Keratinocyte (primary cell): ENCODE measurements at regions not wholly inside any gene's neighbourhood (a gene's known extent, or its start where the extent isn't known, plus 50 kb on each side); places are given as distances from the start of the nearest gene placed in this dataset.

Experiments
- DNase-seq: peaks from one replicate; pipeline ENCODE4 v3.0.0-alpha.2; 2011; ENCODE audit warnings: low read depth, missing footprints, low spot score
- FAIRE-seq: peaks from 2 replicates; lab custom pipeline; 2011; peaks lifted over from hg19 to GRCh38; lab: Jason Lieb, UNC
- H2AFZ ChIP-seq: 2 replicates; pipeline ENCODE4 v1.6.0; 2012; ENCODE audit warnings: low read length, control low read depth, inconsistent platforms; ENCODE audit not compliant: control insufficient read depth
- H3K27ac ChIP-seq: 2 replicates; pipeline ENCODE4 v1.5.1; 2011; ENCODE audit warnings: low read length; ENCODE audit not compliant: control insufficient read depth, insufficient read depth
- H3K27me3 ChIP-seq: 3 replicates; pipeline ENCODE4 v1.6.0; 2011; ENCODE audit warnings: low read length; ENCODE audit not compliant: control insufficient read depth, insufficient read depth; ENCODE audit errors: extremely low read depth
- H3K36me3 ChIP-seq, 2 experiments: 2 replicates in 1 of 2; 3 replicates in 1 of 2; pipeline ENCODE4 v1.5.1; 2011; ENCODE audit warnings: low read length in 2 of 2, mild to moderate bottlenecking in 1 of 2; ENCODE audit not compliant: control insufficient read depth in 2 of 2, insufficient read depth in 2 of 2; ENCODE audit errors: extremely low read depth in 1 of 2
- H3K4me1 ChIP-seq: 3 replicates; pipeline ENCODE4 v1.5.1; 2011; ENCODE audit warnings: low read length; ENCODE audit not compliant: control insufficient read depth, insufficient read depth; ENCODE audit errors: extremely low read depth
- H3K4me2 ChIP-seq: 3 replicates; pipeline ENCODE4 v1.6.0; 2011; ENCODE audit warnings: low read depth, low read length; ENCODE audit not compliant: control insufficient read depth, insufficient read depth; ENCODE audit errors: extremely low read depth
- H3K4me3 ChIP-seq, 3 experiments: fragments of 200-600 bp in 1 of 3; sonication (generic) in 1 of 3; 2 replicates in 2 of 3; 3 replicates in 1 of 3; pipeline ENCODE4 v1.5.1; 2011 to 2016; ENCODE audit warnings: low read length in 3 of 3, mild to moderate bottlenecking in 3 of 3, control low read depth in 2 of 3, inconsistent platforms in 1 of 3, low read depth in 1 of 3, mixed read lengths in 1 of 3, mixed run types in 1 of 3, moderate library complexity in 1 of 3; ENCODE audit not compliant: control insufficient read depth in 2 of 3, insufficient read depth in 2 of 3; ENCODE audit errors: extremely low read depth in 1 of 3
- H3K79me2 ChIP-seq: 2 replicates; pipeline ENCODE4 v1.6.0; 2012; ENCODE audit warnings: low read length; ENCODE audit not compliant: control insufficient read depth, insufficient read depth
- H3K9ac ChIP-seq: 3 replicates; pipeline ENCODE4 v1.6.0; 2011; ENCODE audit warnings: low read length; ENCODE audit not compliant: control insufficient read depth, insufficient read depth; ENCODE audit errors: extremely low read depth
- H3K9me1 ChIP-seq: 3 replicates; pipeline ENCODE4 v1.6.0; 2011; ENCODE audit warnings: low read length; ENCODE audit not compliant: control insufficient read depth, insufficient read depth; ENCODE audit errors: extremely low read depth
- H3K9me3 ChIP-seq: 2 replicates; pipeline ENCODE4 v1.5.1; 2012; ENCODE audit warnings: low read depth, low read length; ENCODE audit not compliant: control insufficient read depth
- H4K20me1 ChIP-seq: 3 replicates; pipeline ENCODE4 v1.6.0; 2011; ENCODE audit warnings: low read length; ENCODE audit not compliant: control insufficient read depth, insufficient read depth; ENCODE audit errors: extremely low read depth
- EZH2 ChIP-seq: IDR thresholded peaks from one replicate; pipeline ENCODE4 v1.6.1; 2012; ENCODE audit warnings: inconsistent platforms, mild to moderate bottlenecking, low read length, moderate library complexity
- dilution Hi-C: fragments of 300-500 bp; cut with MboI; formaldehyde crosslinking; loops from one replicate; pipeline ENCODE4 v1.7.0; 2020; ENCODE audit warnings: low sequenced_read_pairs; ENCODE audit not compliant: extremely low pct_ligation_motif_present
- TF ChIP-seq, protein P1 (sequence below), 3 experiments: IDR thresholded peaks in 1 of 3; conservative IDR thresholded peaks in 1 of 3; optimal IDR thresholded peaks in 1 of 3; 2 replicates in 2 of 3; 3 replicates in 1 of 3; pipeline versions ENCODE3 to v1.5.1; 2011; ENCODE audit warnings: low read length in 3 of 3, mild to moderate bottlenecking in 3 of 3, moderate library complexity in 2 of 3, control low read depth in 1 of 3, inconsistent platforms in 1 of 3; ENCODE audit not compliant: insufficient read depth in 2 of 3; ENCODE audit errors: extremely low read depth in 1 of 3

DNA sequence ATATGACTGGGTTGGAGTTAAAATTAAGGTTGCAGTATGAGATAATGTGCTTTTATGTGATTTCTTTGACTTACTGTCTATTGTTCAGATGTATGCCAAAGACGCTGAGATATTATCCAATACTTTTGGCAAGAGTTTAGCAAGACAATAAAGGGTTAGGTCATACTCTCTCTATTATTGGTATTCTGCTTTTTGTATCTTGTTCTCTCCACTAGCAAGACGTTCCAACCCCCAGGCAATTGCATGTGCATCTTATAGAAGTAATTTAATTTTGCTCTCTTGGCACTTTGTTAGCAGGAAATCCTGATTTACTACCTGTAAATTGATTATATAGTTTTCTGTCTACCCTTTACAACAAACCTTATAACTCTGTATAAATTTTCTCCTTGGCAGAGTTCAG is 1093.6 kb downstream of the CDH9 start:
- no peaks in the 10 kb centered on the region for H3K9me3 ChIP-seq
- dilution Hi-C loops: no loop called here
- FAIRE-seq (no peak), DNase-seq (no peak)
- H3K27me3 ChIP-seq: no peaks in the 10 kb centered on the region
- H3K79me2 ChIP-seq: no peaks in the 10 kb centered on the region
- TF ChIP-seq, protein P1, sequence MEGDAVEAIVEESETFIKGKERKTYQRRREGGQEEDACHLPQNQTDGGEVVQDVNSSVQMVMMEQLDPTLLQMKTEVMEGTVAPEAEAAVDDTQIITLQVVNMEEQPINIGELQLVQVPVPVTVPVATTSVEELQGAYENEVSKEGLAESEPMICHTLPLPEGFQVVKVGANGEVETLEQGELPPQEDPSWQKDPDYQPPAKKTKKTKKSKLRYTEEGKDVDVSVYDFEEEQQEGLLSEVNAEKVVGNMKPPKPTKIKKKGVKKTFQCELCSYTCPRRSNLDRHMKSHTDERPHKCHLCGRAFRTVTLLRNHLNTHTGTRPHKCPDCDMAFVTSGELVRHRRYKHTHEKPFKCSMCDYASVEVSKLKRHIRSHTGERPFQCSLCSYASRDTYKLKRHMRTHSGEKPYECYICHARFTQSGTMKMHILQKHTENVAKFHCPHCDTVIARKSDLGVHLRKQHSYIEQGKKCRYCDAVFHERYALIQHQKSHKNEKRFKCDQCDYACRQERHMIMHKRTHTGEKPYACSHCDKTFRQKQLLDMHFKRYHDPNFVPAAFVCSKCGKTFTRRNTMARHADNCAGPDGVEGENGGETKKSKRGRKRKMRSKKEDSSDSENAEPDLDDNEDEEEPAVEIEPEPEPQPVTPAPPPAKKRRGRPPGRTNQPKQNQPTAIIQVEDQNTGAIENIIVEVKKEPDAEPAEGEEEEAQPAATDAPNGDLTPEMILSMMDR (optimal IDR thresholded peaks at IDR 0.05 in 1 of 3, IDR thresholded peaks at IDR 0.05 in 1 of 3, conservative IDR thresholded peaks at IDR 0.05 in 1 of 3; ENCODE audit: extremely low read depth in 1 of 3, insufficient read depth in 2 of 3, low read length in 3 of 3): no peak
- no peak for TF ChIP-seq EZH2
- no peak overlapping the region for H3K27ac ChIP-seq
- H3K9ac ChIP-seq: no peak overlapping the region
- H3K4me2 ChIP-seq: no peak overlapping the region
- H2AFZ ChIP-seq: no peak overlapping the region
- no peak overlapping the region for H3K4me3 ChIP-seq
- no peaks in the 10 kb centered on the region for H3K9me1 ChIP-seq
- no peaks in the 10 kb centered on the region for H4K20me1 ChIP-seq
- no peaks in the 10 kb centered on the region for H3K4me1 ChIP-seq
- H3K36me3 ChIP-seq: no peaks in the 10 kb centered on the region

DNA sequence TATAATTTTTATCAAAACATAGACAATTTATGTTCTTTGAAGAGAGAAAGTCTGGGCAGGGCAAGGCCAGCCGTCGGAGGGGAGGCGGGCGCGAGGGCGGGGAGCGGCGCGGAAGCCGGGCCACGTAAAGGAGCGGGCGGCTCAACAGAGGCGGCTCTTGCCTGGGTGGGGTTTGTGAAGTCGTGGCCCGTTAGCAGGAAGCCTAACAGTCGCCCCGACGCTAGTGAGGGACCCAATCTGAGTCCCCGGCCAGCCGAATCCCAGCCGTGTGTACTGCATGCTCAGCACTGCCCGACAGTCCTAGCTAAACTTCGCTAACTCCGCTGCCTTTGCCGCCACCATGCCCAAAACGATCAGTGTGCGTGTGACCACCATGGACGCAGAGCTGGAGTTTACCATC is 1129.2 kb downstream of the CDH9 start:
- Histone ChIP-seq H3K4me1 (no peaks in the 10 kb centered on the region), H3K9me1 (no peaks in the 10 kb centered on the region), H3K36me3 (no peaks in the 10 kb centered on the region), H2AFZ (no peak overlapping the region), H3K27ac (no peak overlapping the region), H3K79me2 (no peaks in the 10 kb centered on the region), H4K20me1 (no peaks in the 10 kb centered on the region), H3K9ac (no peak overlapping the region), H3K4me3 (no peak overlapping the region), H3K27me3 (no peaks in the 10 kb centered on the region), H3K9me3 (peaks cover 4% of the 10 kb centered on the region), H3K4me2 (no peak overlapping the region)
- DNase-seq (no peak), FAIRE-seq (no peak)
- TF ChIP-seq EZH2: no peak
- TF ChIP-seq, protein P1 (optimal IDR thresholded peaks at IDR 0.05 in 1 of 3, IDR thresholded peaks at IDR 0.05 in 1 of 3, conservative IDR thresholded peaks at IDR 0.05 in 1 of 3; ENCODE audit: extremely low read depth in 1 of 3, insufficient read depth in 2 of 3, low read length in 3 of 3): no peak
- dilution Hi-C loops: no loop called here
